OCI-LY7 (cell line): ENCODE measurements at regions not wholly inside any gene's neighbourhood (a gene's known extent, or its start where the extent isn't known, plus 50 kb on each side); places are given as distances from the start of the nearest gene placed in this dataset.

Experiments
- BruUV-seq: library from RNA; stranded (reverse); fragments of 400-500 nt; replicated peaks from 2 replicates; lab custom pipeline; 2021; lab: Mats Ljungman, UMichigan
- CTCF ChIA-PET: fragments of 300-600 bp; sonication (Branson Sonifier 250); formaldehyde crosslinking; loops from one replicate; lab custom pipeline; 2022; ENCODE audit warnings: antibody characterized with exemption; ENCODE audit not compliant: unreplicated experiment; lab: Charles Lee
- POLR2A ChIA-PET: fragments of 300-600 bp; sonication (Branson Sonifier 250); formaldehyde crosslinking; loops from one replicate; lab custom pipeline; 2022; ENCODE audit warnings: antibody characterized with exemption; lab: Charles Lee
- DNase-seq: peaks from one replicate; pipeline ENCODE4 v3.0.0-alpha.2; 2015; ENCODE audit warnings: low spot score
- H2AFZ ChIP-seq: fragments of 200-600 bp; sonication (generic), shearing (Covaris generic); 2 replicates; pipeline ENCODE4 v1.6.1; 2014; ENCODE audit warnings: mild to moderate bottlenecking, antibody characterized with exemption, low read length, moderate library complexity
- H3K27ac ChIP-seq: fragments of 200-600 bp; sonication (generic); 2 replicates; pipeline ENCODE4 v1.5.1; 2014; ENCODE audit warnings: mixed run types, low read depth, mild to moderate bottlenecking, moderate library complexity, low read length, inconsistent platforms; ENCODE audit not compliant: poor library complexity, severe bottlenecking
- H3K36me3 ChIP-seq: fragments of 200-600 bp; sonication (generic); 2 replicates; pipeline ENCODE4 v1.6.1; 2014; ENCODE audit warnings: mild to moderate bottlenecking, antibody characterized with exemption, low read length, moderate library complexity, mixed read lengths; ENCODE audit not compliant: insufficient read depth
- H3K4me1 ChIP-seq: fragments of 200-600 bp; sonication (generic); 2 replicates; pipeline ENCODE4 v1.5.1; 2014; ENCODE audit warnings: mild to moderate bottlenecking, low read length; ENCODE audit not compliant: insufficient read depth, poor library complexity, severe bottlenecking
- H3K4me2 ChIP-seq: fragments of 200-600 bp; sonication (generic); 2 replicates; pipeline ENCODE4 v1.6.1; 2014; ENCODE audit warnings: mild to moderate bottlenecking, low read length
- H3K4me3 ChIP-seq: fragments of 200-600 bp; sonication (generic); 2 replicates; pipeline ENCODE4 v1.5.1; 2014; ENCODE audit warnings: mild to moderate bottlenecking, low read depth, low read length; ENCODE audit not compliant: poor library complexity, severe bottlenecking
- H3K79me2 ChIP-seq: fragments of 200-600 bp; sonication (generic); 2 replicates; pipeline ENCODE4 v1.6.1; 2016; ENCODE audit warnings: low read depth, mild to moderate bottlenecking, low read length, moderate library complexity, mixed read lengths; ENCODE audit not compliant: insufficient read depth
- H3K9me2 ChIP-seq: fragments of 200-600 bp; sonication (generic); 2 replicates; pipeline ENCODE4 v1.6.1; 2016; ENCODE audit warnings: mild to moderate bottlenecking, low read length, mixed read lengths; ENCODE audit not compliant: insufficient read depth
- H3K9me3 ChIP-seq: fragments of 200-600 bp; sonication (generic); 2 replicates; pipeline ENCODE4 v1.6.1; 2014; ENCODE audit warnings: mild to moderate bottlenecking, mixed run types, low read length, mixed read lengths
- H4K20me1 ChIP-seq: fragments of 200-600 bp; sonication (generic); 2 replicates; pipeline ENCODE4 v1.6.1; 2014; ENCODE audit warnings: mild to moderate bottlenecking, antibody characterized with exemption, low read length, moderate library complexity, mixed read lengths; ENCODE audit not compliant: insufficient read depth
- CTCF ChIP-seq: fragments of 200-600 bp; sonication (generic); conservative IDR thresholded peaks from 2 replicates; pipeline ENCODE4 v1.5.1; 2014; ENCODE audit warnings: mild to moderate bottlenecking, antibody characterized with exemption, low read length, moderate library complexity, mixed read lengths
- EZH2phosphoT487 ChIP-seq: fragments of 200-600 bp; sonication (generic); IDR thresholded peaks from 2 replicates; pipeline ENCODE4 v1.6.1; 2018; ENCODE audit warnings: low read depth, borderline replicate concordance, mild to moderate bottlenecking, mixed run types, antibody characterized with exemption, low read length, moderate library complexity, mixed read lengths
- intact Hi-C: fragments of 100-400 bp; cut with micrococcal nuclease; formaldehyde crosslinking; loops from one replicate; pipeline ENCODE4 v1.10.0; 2022; ENCODE audit not compliant: unreplicated experiment

GRCh38 chr14:55910601-55911243 is 207.5 kb upstream of the PELI2 start:
- no peak overlapping the region for H3K4me2 ChIP-seq
- no peak overlapping the region for H2AFZ ChIP-seq
- H3K9me2 ChIP-seq: no peaks in the 10 kb centered on the region
- no TSS peak for BruUV-seq
- no peak overlapping the region for H3K4me3 ChIP-seq
- H3K79me2 ChIP-seq: no peaks in the 10 kb centered on the region
- ChIA-PET CTCF (no interaction called here), POLR2A (no interaction called here)
- DNase-seq: no peak
- no peaks in the 10 kb centered on the region for H3K36me3 ChIP-seq
- no peaks in the 10 kb centered on the region for H3K4me1 ChIP-seq
- no peak overlapping the region for H3K27ac ChIP-seq
- no peaks in the 10 kb centered on the region for H4K20me1 ChIP-seq
- intact Hi-C loops: no loop called here
- TF ChIP-seq EZH2phosphoT487 (no peak), CTCF (no peak)
- no peaks in the 10 kb centered on the region for H3K9me3 ChIP-seq

- intact Hi-C loops: no loop called here
- TF ChIP-seq CTCF (no peak), EZH2phosphoT487 (no peak)
- no peaks in the 10 kb centered on the region for H3K79me2 ChIP-seq
- no peak overlapping the region for H3K27ac ChIP-seq
- H3K36me3 ChIP-seq: no peaks in the 10 kb centered on the region
- H4K20me1 ChIP-seq: no peaks in the 10 kb centered on the region
- no TSS peak for BruUV-seq
- no peak overlapping the region for H3K4me2 ChIP-seq
- no peaks in the 10 kb centered on the region for H3K4me1 ChIP-seq
- H2AFZ ChIP-seq: no peak overlapping the region
- no peaks in the 10 kb centered on the region for H3K9me3 ChIP-seq
- no peak for DNase-seq
- H3K9me2 ChIP-seq: no peaks in the 10 kb centered on the region
- CTCF ChIA-PET: no interaction called here
- POLR2A ChIA-PET: no interaction called here
- no peak overlapping the region for H3K4me3 ChIP-seq
Observed at GRCh38 chr14:55911776-55912175, 206.4 kb upstream of the PELI2 start.

GRCh38 chr14:55912344-55912743 is 205.9 kb upstream of the PELI2 start:
- POLR2A ChIA-PET: interaction anchor here (0.6 kb wide), 1 partner anchor 1827 kb away, joined by 3 read pairs; no protein-coding TSS in a partner anchor
- Histone ChIP-seq H3K4me1 (no peaks in the 10 kb centered on the region), H3K9me2 (no peaks in the 10 kb centered on the region), H3K79me2 (no peaks in the 10 kb centered on the region), H3K4me2 (no peak overlapping the region), H3K9me3 (no peaks in the 10 kb centered on the region), H3K27ac (no peak overlapping the region), H2AFZ (no peak overlapping the region), H3K4me3 (no peak overlapping the region), H3K36me3 (no peaks in the 10 kb centered on the region), H4K20me1 (no peaks in the 10 kb centered on the region)
- no peak for DNase-seq
- intact Hi-C loops: no loop called here
- no TSS peak for BruUV-seq
- TF ChIP-seq EZH2phosphoT487 (no peak), CTCF (no peak)
- CTCF ChIA-PET: no interaction called here
